RCC 7860 (cell line): ENCODE measurements at regions not wholly inside any gene's neighbourhood (a gene's known extent, or its start where the extent isn't known, plus 50 kb on each side); places are given as distances from the start of the nearest gene placed in this dataset.
"Not testable (repeated sequence)": the region's sequence is repeated elsewhere in the genome, so short reads cannot be mapped to it uniquely, and the experiment has no call there.

Source experiments
- DNase-seq: peaks from one replicate; pipeline ENCODE4 v3.0.0-alpha.2; 2015; ENCODE audit warnings: low spot score
- FAIRE-seq: peaks from 2 replicates; lab custom pipeline; 2012; peaks lifted over from hg19 to GRCh38; lab: Jason Lieb, UNC

GRCh38 chr2:4803396-4803795, 888.8 kb upstream of the SOX11 start:
- DNase-seq (no peak), FAIRE-seq (no peak)

DNA sequence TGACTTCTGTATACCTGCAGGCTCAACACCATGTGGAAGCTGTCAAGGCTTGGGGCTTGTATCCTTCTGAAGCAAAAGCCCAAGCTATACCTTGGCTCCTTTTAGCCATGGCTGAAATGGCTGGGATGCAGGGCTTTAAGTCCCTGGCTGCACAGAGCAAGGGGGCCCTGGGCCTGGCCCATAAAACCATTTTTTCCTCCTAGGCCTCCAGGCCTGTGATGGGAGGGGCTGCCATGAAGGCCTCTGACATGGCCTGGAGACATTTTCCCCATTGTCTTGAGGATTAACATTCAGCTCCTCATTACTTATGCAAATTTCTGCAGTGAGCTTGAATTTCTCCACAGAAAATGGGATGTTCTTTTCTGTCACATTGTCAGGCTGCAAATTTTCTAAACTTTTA, 878.0 kb upstream of the SOX11 start:
- DNase-seq, FAIRE-seq: not testable (repeated sequence)

DNA sequence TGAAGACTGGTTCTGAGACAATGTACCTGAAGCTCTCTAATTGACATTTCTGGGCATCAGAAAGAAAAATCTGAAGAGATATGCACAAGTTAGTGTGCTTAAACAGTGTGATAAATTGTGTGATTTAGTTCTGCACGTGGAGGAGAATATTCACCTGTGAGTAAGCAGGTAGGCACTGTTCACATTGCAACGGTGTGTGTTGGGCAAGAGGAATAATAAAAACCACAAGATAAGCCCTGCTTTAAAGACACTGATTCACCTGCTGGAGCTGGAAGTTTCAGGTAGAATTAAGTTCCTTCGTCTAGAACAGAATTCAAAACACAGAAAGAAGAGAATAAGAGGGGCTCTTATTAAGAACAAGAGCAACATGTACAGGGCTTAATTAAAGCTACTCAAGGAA, 864.3 kb upstream of the SOX11 start:
- DNase-seq (no peak), FAIRE-seq (no peak)

DNA sequence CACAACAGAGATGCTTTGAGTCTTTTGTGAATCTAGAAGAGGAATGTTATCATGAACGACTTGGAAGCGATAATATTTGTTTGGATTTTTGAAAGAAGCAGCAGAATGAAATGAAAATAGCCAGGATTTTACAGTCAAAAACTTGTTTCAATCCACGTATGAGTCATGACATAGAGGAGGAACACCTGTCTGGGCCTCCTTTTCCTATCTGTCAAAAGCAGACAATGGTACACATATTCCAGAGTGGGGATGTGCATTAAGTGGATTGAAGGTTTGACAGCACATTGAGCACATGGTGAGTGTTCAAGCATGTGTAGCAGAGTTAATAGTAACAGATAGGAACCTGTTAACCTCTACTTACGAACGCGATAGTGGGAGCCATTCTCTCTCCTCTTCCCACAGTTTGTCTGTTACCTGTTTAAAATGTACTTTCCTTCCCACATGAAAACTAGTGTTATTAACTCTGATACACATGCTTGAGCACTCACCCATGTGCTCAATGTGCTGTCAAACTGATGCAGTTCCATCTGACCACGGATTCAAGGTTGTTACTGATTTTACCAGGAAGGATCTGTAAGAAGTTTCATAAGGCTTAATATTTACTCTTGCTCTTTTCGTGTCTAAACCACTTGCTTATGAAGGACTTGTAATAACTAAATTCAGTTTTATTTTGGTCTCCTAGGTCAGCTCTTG, 863.4 kb upstream of the SOX11 start:
- DNase-seq = no peak
- no peak for FAIRE-seq

DNA sequence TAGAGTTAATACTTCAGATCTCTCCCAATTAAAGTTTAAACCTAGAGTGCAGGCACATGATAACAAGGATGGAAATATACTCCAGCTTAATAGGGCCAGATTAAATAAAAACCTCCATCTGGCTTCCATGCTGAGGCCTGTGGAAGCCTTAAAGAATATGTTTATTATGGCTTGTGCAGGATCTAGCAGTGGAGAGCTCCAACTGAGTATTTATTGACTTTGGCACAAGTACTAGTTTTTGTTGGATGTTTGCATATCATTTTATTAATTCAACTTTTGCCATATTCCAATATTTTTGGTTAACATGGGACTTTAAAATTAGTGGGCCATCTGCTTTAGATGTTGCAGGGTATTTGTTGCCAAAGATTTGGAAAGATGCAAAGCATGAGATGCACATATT, 860.4 kb upstream of the SOX11 start:
- FAIRE-seq (no peak), DNase-seq (no peak)

DNA sequence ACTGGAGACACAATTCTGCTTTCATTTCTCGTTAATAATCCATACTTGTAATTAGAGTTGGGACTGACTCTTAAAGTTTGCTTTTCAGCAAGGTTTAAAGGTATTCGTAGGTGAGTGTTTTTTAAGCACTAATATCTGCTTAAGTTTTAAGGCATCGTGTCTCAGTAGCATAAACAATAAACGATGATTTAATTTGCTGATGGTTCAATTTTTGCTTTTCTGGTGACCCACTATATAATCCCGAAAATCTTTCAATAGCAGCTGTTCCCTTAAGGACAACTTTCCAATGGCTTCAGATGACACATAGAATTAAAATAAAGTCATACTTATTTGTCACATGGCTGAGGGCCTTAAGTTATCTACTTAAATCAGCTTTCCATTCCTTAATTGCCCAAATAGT, 859.5 kb upstream of the SOX11 start:
- FAIRE-seq = no peak

DNA sequence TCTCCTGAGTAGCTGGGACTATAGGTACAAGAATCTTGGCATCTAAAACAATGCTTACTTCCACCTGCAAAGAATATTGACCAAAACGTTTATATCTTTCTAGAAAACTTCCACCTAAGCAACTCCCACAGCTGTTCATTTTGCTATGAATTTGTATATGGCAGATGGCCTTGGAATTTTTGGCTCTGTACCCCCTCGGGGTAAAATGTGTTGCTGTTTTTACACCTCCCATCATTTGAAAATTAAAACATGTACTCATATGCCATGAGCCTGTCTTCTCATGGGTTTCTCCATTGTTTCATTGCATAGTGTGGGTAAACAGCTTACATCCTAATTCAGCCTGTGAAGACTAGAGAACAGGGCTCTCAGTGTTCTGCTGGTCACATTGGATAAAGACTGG, 853.6 kb upstream of the SOX11 start:
- FAIRE-seq = no peak
- no peak for DNase-seq

More for the DNA sequence above, 859.5 kb upstream of the SOX11 start:
- DNase-seq = no peak

DNA sequence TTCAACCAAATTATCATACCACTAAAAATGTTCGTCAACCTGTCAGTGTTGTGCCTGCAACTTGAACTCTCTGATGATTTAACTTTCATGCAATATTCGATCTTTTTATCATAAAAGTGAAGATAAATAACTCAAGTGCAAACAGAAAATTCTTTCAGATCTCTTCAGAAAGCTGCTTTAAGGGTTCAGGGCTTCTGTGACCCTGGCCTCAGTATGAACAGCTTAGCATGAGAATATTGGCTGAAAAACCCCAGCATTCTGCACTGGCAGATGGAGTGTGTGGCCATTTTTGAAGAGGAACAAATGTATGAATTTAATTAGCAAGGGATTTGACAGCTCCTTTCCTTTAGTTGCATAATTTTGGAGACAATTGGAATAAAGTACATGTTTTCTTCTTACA, 851.4 kb upstream of the SOX11 start:
- DNase-seq (no peak), FAIRE-seq (no peak)

- no peak for FAIRE-seq
- no peak for DNase-seq
Measured at GRCh38 chr2:4844881-4845280, 847.3 kb upstream of the SOX11 start.

DNA sequence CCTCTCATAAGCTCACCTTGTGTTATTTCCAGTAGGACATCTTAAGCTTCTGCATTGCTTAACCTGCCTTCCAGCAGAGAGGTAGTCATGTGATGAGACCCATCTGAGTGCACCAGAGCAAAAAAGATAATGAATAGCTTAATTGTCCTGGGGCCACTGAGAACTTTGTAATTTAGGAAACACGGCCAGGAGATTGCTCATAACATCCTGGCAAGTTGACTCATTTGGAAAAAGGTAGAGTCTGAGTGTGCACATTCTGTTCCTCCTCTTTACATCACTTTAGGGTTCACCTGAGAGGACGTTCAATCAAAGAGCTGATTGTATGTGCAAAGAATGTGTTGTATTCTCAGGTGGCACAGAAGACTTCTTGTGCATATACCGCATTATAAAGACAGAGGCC, 830.2 kb upstream of the SOX11 start:
- DNase-seq (no peak), FAIRE-seq (no peak)

DNA sequence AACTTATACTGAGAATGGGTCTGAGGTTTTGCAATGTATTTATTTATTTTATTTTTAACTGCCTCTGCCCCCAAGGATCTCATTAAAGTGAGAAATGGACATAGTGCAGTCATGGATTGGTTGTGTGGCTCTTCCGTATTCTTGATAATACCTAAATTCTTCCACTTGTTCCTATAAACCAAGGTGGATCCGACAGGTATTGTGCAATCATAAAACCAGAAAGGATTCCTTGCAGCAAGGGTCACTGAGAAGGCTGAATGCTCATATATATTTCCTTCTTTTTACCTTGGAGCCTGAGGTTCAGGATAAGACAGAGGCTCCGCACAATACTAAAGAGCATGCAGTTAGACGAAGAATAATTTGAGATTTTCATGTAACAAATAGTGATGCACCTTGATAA, 826.0 kb upstream of the SOX11 start:
- FAIRE-seq (no peak), DNase-seq (no peak)

- FAIRE-seq = no peak
- DNase-seq = no peak
Measured at GRCh38 chr2:4868466-4868865, 823.7 kb upstream of the SOX11 start.

DNA sequence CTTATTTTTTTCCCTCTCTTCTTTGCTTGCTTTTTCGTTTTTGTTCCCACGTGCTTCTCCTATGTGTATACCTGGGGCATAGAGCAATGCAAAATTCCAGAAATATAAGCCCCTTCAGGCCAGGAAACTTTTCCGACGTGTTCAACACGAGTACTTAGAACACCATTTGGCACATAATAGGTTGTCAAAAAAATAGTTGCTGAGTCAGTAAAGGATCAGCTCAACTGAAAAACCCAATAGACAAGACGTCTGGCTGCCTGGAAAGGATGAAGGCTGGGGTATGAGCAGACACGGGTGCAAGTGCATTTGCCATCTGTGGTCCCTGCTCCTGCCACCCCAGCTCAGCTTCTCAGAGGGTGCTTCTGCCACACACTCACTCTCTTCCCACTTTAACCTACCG, 823.0 kb upstream of the SOX11 start:
- DNase-seq (no peak), FAIRE-seq (no peak)

GRCh38 chr2:4873364-4873763, 818.8 kb upstream of the SOX11 start:
- FAIRE-seq (no peak), DNase-seq (no peak)

GRCh38 chr2:4873876-4874593, 818.1 kb upstream of the SOX11 start:
- FAIRE-seq = no peak
- no peak for DNase-seq

DNA sequence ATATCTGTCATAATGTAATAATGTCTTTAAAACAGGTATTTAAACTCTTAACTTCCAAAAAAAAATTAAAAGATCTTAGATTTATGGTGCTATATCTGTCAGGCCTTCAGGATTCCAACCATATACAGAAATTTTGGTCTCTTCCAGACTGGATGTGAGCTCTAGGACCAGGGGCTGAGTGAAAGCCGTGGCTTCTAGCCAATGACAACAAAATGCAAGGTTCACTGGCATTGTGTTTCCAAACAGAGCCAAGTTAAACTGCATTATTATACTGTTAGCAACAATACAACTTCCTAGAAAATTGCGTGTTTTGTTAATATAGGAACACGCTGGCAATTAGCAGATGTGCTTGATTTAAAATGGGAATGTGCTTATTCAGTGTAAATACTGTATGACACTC, 809.8 kb upstream of the SOX11 start:
- no peak for DNase-seq

GRCh38 chr2:4882941-4883340, 809.2 kb upstream of the SOX11 start:
- no peak for DNase-seq
- FAIRE-seq = no peak

More for the DNA sequence above, 809.8 kb upstream of the SOX11 start:
- no peak for FAIRE-seq

DNA sequence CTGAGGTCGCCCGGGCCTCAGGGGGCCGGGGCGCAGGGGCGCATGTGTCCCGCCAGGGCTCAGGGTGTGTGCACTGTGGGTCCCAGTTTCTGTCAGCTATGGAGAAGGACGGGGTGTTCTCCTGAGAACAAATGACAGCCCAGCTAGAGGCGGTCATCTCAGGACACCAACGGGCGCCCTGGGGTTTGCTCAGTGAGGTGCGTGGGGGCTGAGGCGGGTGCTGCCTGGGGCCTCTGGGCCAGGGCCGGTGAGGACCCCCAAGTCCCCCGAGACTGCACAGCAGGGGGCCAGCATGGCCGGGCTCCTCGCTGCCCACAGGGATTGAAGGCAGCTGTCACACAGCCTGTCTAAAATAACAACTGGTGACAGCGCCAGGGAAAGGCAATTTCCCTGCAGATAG, 808.8 kb upstream of the SOX11 start:
- DNase-seq = no peak
- no peak for FAIRE-seq

DNA sequence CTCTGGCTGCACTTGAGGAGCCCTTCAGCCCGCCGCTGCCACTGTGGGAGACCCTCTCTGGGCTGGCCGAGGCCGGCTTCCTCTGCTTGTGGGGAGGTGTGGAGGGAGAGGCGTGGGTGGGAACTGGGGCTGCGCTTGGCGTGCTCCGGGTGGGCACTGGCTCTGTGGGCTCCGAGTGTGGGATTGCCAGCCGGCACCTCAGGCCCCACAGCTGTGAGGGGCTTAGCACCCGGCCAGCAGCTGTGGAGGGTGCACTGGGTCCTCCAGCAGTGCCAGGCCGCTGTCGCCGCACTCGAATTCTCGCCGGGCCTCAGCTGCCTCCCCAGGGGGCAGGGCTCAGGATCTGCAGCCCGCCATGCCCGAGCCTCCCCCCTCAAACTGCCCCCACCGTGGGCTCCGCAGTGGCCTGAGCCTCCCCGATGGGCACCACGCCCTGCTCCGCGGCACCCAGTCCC, 808.0 kb upstream of the SOX11 start:
- DNase-seq = no peak
- no peak for FAIRE-seq

DNA sequence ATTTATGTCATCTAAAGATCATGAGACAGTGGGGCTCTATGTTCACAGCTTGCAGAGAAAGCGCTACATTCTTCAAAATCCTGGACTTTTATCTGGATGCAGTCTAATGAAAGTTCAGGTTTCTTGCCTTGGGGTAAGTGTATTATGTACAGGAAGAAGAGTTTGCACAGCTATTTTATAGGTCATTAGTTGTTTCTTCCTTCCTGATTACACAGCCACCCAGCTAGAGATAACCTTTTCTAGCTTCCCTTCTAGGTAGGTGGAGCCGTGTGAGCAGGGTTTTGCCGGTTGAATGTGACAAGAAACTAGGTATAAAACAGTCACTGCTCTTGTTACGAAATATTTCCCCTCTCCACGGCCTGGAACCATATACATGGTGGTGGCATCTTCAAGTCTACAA, 800.8 kb upstream of the SOX11 start:
- no peak for DNase-seq
- no peak for FAIRE-seq

DNA sequence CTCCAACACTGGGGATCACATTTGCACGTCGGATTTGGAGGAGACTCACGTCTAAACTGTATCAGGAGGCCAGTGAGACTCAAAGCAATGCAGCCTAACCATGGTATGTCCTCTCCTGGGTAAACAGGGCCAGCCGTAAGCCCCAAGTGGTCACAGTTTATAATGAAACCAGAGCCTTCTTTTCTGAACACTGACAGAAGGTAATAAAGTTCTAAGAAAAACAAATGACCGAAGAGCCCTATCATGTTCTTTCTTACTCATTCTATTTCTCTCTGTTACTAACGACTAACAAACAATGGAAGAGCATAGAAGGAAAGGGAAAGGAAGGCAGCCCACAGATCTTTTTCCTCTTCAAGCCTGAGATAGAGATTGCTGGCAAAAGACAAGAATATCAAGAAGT, 796.8 kb upstream of the SOX11 start:
- no peak for FAIRE-seq

DNA sequence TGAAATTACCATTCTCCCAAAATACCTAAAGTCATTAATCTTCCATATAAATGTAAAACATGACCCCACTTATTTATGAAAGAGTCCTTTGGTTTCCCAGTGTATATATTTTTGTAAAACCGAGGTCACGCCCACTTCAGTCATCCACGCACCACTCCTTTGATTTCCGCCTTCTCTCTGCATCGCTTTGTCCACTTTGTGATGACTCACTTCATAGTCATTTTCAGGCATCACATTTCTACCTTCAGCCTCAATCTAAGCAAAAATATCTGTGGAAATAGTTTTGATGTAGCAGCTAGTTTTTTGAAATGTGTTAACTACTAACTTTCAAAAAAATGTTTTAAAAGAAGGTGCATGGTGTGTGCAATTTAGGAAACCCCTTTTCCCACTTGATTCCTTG, 793.5 kb upstream of the SOX11 start:
- peak; percentile 35 for DNase-seq
- no peak for FAIRE-seq

More for the DNA sequence above, 796.8 kb upstream of the SOX11 start:
- DNase-seq = no peak

DNA sequence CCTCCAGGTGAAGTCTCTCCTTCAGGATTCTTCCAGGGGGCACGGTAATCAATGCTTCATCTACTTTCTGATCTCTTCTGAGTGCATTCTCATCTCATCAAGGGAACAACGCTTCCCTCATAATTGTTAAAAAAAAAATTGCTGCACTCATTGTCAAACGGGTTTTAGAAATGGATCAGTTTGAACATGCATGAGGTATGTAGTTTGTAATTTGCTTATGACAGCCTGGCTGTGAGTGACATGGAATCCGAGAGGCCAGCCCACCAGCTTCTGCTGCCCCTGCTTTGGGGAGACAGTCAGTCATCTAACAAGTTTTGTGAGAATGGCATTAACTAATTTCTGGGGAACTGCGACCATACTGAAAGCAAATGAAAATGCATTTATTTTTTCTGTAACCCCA, 791.9 kb upstream of the SOX11 start:
- DNase-seq (no peak), FAIRE-seq (no peak)
